Choroid plexus epithelial cell (primary cell): ENCODE measurements at regions not wholly inside any gene's neighbourhood (a gene's known extent, or its start where the extent isn't known, plus 50 kb on each side); places are given as distances from the start of the nearest gene placed in this dataset.

Source experiments
- DNase-seq: peaks from one replicate; pipeline ENCODE4 v3.0.0-alpha.2; 2010; ENCODE audit warnings: low read depth
- H3K4me3 ChIP-seq: 2 replicates; pipeline ENCODE4 v1.5.1; 2011; ENCODE audit warnings: low read depth, mild to moderate bottlenecking, control low read depth, low read length, moderate library complexity
- CTCF ChIP-seq: conservative IDR thresholded peaks from 2 replicates; pipeline ENCODE4 v1.5.1; 2011; ENCODE audit warnings: low read depth, mild to moderate bottlenecking, control low read depth, inconsistent platforms, low read length, moderate library complexity

- TF ChIP-seq CTCF, result no peak
- DNase-seq, result no peak
Measured at GRCh38 chr5:164735334-164735733, 1229.9 kb downstream of the MAT2B start.

DNA sequence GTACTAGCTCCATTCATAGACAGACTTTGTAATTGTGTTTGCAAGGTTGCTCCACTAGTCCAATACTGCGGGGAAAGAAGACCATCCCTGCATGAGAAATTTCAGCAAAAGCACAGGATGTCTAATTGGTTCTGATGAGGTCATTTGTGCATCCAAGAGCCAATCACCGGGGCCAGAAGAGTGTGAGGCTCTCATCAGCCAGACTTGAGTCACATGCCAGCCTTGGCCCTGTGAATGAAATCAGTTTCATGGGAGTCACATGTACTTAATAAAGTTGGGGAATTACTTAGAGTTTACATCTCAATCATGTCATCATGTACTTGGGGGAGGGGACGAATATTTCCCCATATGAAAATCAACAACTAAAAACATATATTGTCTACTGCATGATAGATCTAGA, 1236.0 kb downstream of the MAT2B start:
- no peak for TF ChIP-seq CTCF
- DNase-seq, result no peak
- H3K4me3 ChIP-seq, result no peak overlapping the region

More at GRCh38 chr5:164735334-164735733, 1229.9 kb downstream of the MAT2B start:
- no peak overlapping the region for H3K4me3 ChIP-seq

DNA sequence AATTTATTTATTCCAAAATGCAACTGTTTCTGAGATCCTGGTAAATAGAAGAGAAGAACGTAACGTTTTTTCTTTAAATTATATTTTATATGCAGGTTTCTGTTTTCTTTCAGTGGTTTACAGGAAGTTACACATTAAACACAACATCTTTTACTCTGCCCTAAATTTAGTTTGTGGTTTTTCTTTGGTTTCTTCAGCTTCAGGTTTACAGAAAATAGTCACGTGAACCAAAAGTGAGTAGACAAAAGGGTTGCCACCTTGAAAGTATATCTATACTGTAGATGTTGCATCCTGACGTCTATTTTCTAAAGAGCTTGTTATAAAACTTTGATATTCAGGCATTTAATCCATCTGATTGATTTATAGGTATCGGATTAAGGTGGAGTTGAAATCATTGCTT, 1236.6 kb downstream of the MAT2B start:
- no peak for DNase-seq
- no peak for TF ChIP-seq CTCF
- no peak overlapping the region for H3K4me3 ChIP-seq

DNA sequence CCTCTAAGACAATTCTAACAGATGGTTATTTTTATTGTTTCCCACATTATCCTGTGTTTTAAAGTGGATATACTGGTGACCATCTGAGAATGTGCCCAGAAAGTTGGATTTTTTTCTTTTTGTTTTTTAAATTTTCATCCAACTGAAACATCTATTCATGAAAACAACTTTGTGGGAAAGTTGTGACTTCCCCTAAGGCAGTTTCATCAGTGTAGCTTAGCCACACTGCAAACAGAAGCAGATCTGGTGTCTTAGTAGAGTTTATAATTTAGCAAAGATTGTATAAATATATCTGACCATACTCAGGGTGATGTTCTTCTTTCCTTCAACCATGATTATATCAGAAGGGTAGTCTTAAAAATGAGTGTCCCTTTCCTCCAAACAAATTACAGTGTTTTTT, 1241.3 kb downstream of the MAT2B start:
- DNase-seq, result no peak
- TF ChIP-seq CTCF, result no peak
- H3K4me3 ChIP-seq, result no peak overlapping the region

DNA sequence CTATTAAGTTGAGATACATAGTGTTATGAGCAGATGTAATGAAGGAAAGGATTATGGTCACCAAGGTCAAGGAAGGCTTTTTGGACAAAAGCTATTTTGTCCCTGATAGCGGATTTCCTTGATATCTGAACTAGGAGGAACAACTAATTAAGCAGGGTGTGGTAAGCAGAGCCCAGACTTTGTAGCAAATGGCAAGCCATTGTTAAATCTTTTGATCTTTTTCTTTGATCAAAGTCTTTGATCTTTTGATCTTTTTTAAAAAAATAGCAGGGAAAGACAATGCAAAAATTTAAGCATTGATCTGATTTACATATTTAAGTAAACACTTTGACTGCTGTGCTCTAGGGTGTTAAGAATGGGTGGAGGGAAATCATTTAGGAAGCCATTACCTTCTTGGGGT, 1242.0 kb downstream of the MAT2B start:
- no peak overlapping the region for H3K4me3 ChIP-seq
- no peak for DNase-seq
- no peak for TF ChIP-seq CTCF

GRCh38 chr5:164748861-164749260, 1243.4 kb downstream of the MAT2B start:
- H3K4me3 ChIP-seq, result no peak overlapping the region
- no peak for DNase-seq
- TF ChIP-seq CTCF, result no peak

DNA sequence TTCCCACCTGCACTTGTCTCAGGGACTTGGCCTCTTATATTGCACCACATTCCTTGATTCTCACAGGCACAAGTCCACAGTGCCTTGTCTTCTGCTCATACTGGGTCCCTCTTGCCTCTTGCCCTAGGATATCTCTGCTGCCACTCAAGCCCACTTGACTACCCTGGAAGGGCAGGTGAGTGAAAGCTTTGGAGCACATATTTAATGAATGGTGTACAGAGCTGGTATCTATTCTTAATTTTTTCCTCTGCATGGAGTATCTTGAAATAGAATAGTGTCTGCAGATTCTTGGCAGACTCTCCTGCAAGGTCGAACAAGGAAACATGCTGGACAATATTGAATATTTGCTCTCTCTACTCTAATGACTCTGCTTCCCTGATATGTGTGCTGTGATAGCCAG, 1248.0 kb downstream of the MAT2B start:
- TF ChIP-seq CTCF, result no peak
- no peak overlapping the region for H3K4me3 ChIP-seq
- no peak for DNase-seq
